ENCODE measurements at regions not wholly inside any gene's neighbourhood (a gene's known extent, or its start where the extent isn't known, plus 50 kb on each side); places are given as distances from the start of the nearest gene placed in this dataset.

DNA sequence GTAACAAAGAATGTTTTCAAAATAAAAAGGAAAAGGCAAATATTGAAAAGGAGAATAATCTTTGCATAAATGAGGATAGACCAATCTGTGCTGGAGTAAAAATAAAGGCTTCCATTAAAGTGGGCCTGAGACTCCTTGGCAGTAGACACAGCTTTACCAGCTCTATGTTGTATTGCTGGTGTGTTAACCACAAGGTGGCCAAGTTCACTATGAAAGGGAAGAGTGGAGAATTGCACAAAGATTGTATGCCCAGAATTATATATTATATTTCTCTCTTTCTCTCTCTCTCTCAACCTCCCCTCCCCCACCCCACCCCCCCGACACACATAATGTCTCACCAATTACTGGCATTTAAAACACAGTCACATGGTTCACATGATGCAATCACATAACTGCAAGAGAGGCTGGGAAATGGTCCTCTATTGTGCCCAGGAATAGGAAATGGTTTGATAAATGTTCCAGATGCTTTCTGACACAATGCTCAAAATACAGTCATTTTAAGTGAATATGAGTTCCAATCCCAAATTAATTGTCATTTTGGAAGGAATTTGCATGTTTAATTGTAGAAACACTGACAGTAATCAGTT, 222.6 kb upstream of the SYT1 start:
- DNase-seq (ENCODE audit: extremely low read depth in 1 of 11, low read depth in 9 of 11, low spot score in 4 of 11): no peak

DNA sequence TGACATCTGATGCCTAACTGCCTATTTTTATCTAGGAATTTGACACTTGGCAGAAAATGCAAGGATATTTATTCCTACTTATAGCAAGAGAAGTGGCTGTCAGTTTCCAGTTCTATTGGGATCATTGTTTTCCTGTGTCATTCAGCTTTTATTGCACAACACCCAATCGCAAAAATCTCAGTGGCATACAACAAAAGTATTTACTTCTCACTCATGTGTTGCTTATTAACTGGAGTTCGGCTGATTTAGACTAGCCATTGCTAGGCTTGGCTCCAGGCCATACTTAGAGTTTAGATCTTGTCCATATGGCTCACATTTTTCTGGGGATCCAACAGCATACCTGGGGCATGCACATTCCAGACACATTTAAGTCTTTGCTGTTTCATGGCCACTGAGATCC, 218.6 kb upstream of the SYT1 start:
- no peak for DNase-seq (ENCODE audit: extremely low read depth in 1 of 11, low read depth in 9 of 11, low spot score in 4 of 11)

DNA sequence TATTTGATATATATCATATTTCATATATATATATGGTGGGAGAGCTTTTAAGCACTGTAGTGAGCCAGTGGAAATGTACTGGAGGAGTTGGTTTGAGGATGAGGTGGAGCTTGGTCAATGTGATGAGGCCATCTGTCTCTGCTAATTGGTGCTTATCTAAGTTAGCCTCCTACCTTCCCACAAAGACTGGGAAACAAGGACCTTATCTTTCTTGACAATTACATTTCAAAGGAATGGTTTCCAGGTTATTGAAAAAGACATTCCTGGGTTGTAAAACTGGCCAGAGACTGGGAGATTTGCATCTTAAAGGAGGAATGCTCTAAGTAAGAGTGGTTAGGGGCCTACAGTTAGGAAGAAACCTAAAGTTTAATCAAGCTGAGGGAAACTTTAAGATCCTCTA, 212.8 kb upstream of the SYT1 start:
- no peak for DNase-seq (ENCODE audit: extremely low read depth in 1 of 11, low read depth in 9 of 11, low spot score in 4 of 11)

GRCh38 chr12:78666584-78666983, 198.0 kb upstream of the SYT1 start:
- DNase-seq (ENCODE audit: extremely low read depth in 1 of 11, low read depth in 9 of 11, low spot score in 4 of 11): no peak

GRCh38 chr12:78671295-78671694, 193.3 kb upstream of the SYT1 start:
- no peak for DNase-seq (ENCODE audit: extremely low read depth in 1 of 11, low read depth in 9 of 11, low spot score in 4 of 11)

- no peak for DNase-seq (ENCODE audit: extremely low read depth in 1 of 11, low read depth in 9 of 11, low spot score in 4 of 11)
These were observed 192.5 kb upstream of the SYT1 start for GRCh38 chr12:78672033-78672432.

DNA sequence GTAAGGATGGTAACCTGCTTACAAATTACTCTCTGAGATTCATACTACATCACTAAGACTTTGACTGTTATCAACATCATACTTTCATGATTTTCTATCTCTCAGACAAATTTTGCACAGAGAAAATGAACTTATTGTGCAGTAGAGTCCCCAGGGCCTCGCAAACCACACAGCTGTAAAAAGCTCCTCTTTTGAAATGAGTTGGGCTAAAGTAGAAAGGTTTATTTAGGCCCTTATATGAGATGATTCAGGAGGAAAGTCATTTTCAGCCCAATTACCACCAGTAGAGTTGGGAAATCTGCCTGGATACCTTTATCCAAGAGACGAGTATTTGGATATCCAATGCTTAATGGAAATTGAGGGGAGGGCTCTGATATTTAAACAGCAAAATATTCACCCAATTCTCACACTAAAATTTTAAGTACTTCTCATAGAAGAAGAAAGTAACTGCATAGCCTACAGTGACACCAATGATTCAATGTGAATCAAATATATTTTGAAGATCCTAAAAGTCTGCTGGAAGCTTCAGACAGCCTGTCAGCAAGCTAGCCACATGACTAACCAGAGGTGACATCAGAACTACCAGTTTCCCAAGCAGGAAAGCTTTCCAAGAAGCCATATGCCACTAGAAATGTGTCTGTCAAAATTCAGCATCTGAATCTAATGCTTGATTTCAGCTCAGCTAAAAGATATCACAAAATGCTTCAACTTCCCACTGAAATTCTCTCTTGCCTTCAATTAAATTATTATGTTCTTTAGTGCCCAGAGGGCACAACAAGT, 190.1 kb upstream of the SYT1 start:
- no peak for DNase-seq (ENCODE audit: extremely low read depth in 1 of 11, low read depth in 9 of 11, low spot score in 4 of 11)

DNA sequence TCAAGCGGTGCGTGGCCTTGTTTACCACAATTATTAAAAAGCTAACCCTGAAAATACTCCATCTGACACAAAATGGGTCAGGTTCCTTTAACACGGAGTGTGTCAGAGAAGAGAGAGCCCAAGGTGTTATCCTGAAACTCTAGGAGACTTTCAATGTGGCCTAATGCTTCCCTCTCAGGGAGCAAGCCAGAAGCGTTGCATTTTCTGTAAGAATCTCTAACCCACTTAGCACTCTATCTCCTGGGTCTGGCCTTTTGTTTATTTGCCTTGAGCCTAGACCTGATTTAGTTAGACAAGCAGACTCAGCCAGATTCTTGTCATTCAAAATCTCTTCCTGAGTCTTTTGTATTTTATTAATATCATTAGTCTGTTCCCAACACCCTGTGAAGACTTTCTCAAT, 184.0 kb upstream of the SYT1 start:
- DNase-seq (ENCODE audit: extremely low read depth in 1 of 11, low read depth in 9 of 11, low spot score in 4 of 11): no peak

GRCh38 chr12:78683031-78683430, 181.5 kb upstream of the SYT1 start:
- DNase-seq (ENCODE audit: extremely low read depth in 1 of 11, low read depth in 9 of 11, low spot score in 4 of 11): no peak

- DNase-seq (ENCODE audit: extremely low read depth in 1 of 11, low read depth in 9 of 11, low spot score in 4 of 11): no peak
These were observed 180.9 kb upstream of the SYT1 start for GRCh38 chr12:78683626-78684025.

DNA sequence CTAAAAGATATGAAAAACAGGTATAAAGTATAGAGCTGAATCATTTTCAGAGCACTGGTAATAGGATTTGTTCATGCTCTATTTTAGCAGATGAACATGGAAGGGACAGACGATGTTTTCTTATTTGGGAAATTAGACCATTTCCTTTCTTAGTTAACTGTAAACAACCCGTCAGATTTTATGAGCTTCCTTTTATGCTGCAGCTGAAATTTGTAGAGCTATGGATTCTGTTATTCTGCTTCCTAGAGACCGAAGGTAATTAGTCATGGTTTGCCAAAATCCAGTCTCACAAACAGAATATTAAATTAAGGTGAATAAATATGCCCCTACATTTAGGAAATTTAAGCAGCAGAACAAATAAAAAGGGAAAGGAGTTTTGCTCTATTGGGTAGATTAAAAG, 180.2 kb upstream of the SYT1 start:
- peak in 3 of 11 donors; percentile 0 to 4 (median 2) for DNase-seq (ENCODE audit: extremely low read depth in 1 of 11, low read depth in 9 of 11, low spot score in 4 of 11)

GRCh38 chr12:78695749-78696148, 168.8 kb upstream of the SYT1 start:
- DNase-seq (ENCODE audit: extremely low read depth in 1 of 11, low read depth in 9 of 11, low spot score in 4 of 11): no peak

- no peak for DNase-seq (ENCODE audit: extremely low read depth in 1 of 11, low read depth in 9 of 11, low spot score in 4 of 11)
These were observed 168.3 kb upstream of the SYT1 start for GRCh38 chr12:78696267-78696666.

GRCh38 chr12:78697817-78698415, 166.7 kb upstream of the SYT1 start:
- DNase-seq (ENCODE audit: extremely low read depth in 1 of 11, low read depth in 9 of 11, low spot score in 4 of 11): no peak

GRCh38 chr12:78698747-78699146, 165.8 kb upstream of the SYT1 start:
- no peak for DNase-seq (ENCODE audit: extremely low read depth in 1 of 11, low read depth in 9 of 11, low spot score in 4 of 11)

- DNase-seq (ENCODE audit: extremely low read depth in 1 of 11, low read depth in 9 of 11, low spot score in 4 of 11): no peak
These were observed 164.0 kb upstream of the SYT1 start for GRCh38 chr12:78700565-78700964.

GRCh38 chr12:78703820-78704525, 160.6 kb upstream of the SYT1 start:
- DNase-seq (ENCODE audit: extremely low read depth in 1 of 11, low read depth in 9 of 11, low spot score in 4 of 11): no peak

DNA sequence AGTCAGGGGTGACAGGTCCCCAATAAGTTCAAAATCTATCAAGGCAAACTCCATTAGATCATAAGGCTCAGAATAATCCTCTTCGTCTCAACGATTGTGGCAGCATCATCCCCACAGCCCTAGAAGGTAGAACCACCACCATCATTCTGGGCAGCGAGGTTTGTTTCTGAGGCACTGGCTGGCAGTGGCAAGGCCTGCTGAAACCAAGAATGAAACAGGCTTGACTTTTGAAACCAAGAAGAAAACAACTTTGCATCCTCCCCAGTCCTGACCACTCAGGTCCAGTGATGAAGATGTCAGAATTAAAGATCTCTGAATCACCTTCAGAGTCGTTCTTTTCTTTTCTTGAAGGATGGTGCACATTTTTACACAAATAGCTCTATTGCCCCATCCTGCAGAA, 152.6 kb upstream of the SYT1 start:
- DNase-seq (ENCODE audit: extremely low read depth in 1 of 11, low read depth in 9 of 11, low spot score in 4 of 11): no peak

- no peak for DNase-seq (ENCODE audit: extremely low read depth in 1 of 11, low read depth in 9 of 11, low spot score in 4 of 11)
These were observed 151.6 kb upstream of the SYT1 start for GRCh38 chr12:78712834-78713481.

DNA sequence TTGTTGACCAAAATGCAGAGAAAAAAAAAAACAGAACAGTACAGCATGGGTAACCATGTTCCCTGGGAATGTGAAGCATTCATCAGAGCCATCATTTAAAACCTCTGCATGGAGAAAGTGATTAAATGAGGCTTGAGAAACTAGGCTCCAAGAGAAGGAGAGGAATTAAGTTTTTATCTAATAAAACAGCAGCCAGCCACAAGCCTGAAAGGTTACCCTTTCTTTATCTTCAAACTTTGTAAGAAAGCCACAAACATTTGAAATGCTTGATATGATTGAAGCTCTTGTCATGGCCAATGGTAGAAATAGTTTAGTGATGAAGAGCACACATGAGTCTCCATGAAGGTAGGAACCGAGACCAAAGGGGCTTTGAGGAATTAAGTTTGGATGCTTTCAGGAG, 144.9 kb upstream of the SYT1 start:
- DNase-seq (ENCODE audit: extremely low read depth in 1 of 11, low read depth in 9 of 11, low spot score in 4 of 11): no peak

Measured in renal cortex interstitium (tissue), 11 donors.